T-helper 2 cell (primary cell): ENCODE measurements at regions not wholly inside any gene's neighbourhood (a gene's known extent, or its start where the extent isn't known, plus 50 kb on each side); places are given as distances from the start of the nearest gene placed in this dataset.

Experiments
- DNase-seq, 5 experiments: peaks; one replicate each; pipeline versions ENCODE4 v3.0.0 to v3.0.0-alpha.2; 2012 to 2022

GRCh38 chr3:186487819-186488218 is 56.4 kb downstream of the CRYGS start:
- DNase-seq = no peak

- DNase-seq = no peak
Measured at GRCh38 chr3:186487037-186487436, 57.1 kb downstream of the CRYGS start.

GRCh38 chr3:186483611-186484340 is 60.4 kb downstream of the CRYGS start:
- DNase-seq = no peak

- no peak for DNase-seq
Measured at GRCh38 chr3:186481526-186481925, 62.7 kb downstream of the CRYGS start.

GRCh38 chr3:186477876-186478275 is 66.3 kb downstream of the CRYGS start:
- no peak for DNase-seq

- no peak for DNase-seq
Measured at GRCh38 chr3:186477033-186477432, 67.1 kb downstream of the CRYGS start.

GRCh38 chr3:186476541-186476940 is 67.6 kb downstream of the CRYGS start:
- DNase-seq = no peak

GRCh38 chr3:186476044-186476468 is 68.1 kb downstream of the CRYGS start:
- DNase-seq = peak in 1 of 5 experiments; percentile 18

GRCh38 chr3:186473166-186473565 is 71.0 kb downstream of the CRYGS start:
- DNase-seq = no peak

- no peak for DNase-seq
Measured at GRCh38 chr3:186472456-186473008, 71.6 kb downstream of the CRYGS start.

- DNase-seq = no peak
Measured at GRCh38 chr3:186471771-186472170, 72.4 kb downstream of the CRYGS start.

GRCh38 chr3:186469525-186469924 is 74.7 kb downstream of the CRYGS start:
- DNase-seq = no peak

- no peak for DNase-seq
Measured at GRCh38 chr3:186467969-186468368, 76.2 kb downstream of the CRYGS start.

- DNase-seq = no peak
Measured at GRCh38 chr3:186466391-186466974, 77.7 kb downstream of the CRYGS start.

- no peak for DNase-seq
Measured at GRCh38 chr3:186465508-186465907, 78.7 kb downstream of the CRYGS start.

- DNase-seq = peak in 1 of 5 experiments; percentile 37
Measured at GRCh38 chr3:186464424-186465093, 79.6 kb downstream of the CRYGS start.

GRCh38 chr3:186461141-186461540 is 83.0 kb downstream of the CRYGS start:
- DNase-seq = no peak

GRCh38 chr3:186459108-186459467 is 85.1 kb downstream of the CRYGS start:
- no peak for DNase-seq

GRCh38 chr3:186458306-186459107 is 85.7 kb downstream of the CRYGS start:
- no peak for DNase-seq

GRCh38 chr3:186457236-186457635 is 86.9 kb downstream of the CRYGS start:
- DNase-seq = no peak

GRCh38 chr3:186456731-186457191 is 87.4 kb downstream of the CRYGS start:
- DNase-seq = no peak

- no peak for DNase-seq
Measured at GRCh38 chr3:186454881-186455703, 89.1 kb downstream of the CRYGS start.
